ENCODE measurements at regions not wholly inside any gene's neighbourhood (a gene's known extent, or its start where the extent isn't known, plus 50 kb on each side); places are given as distances from the start of the nearest gene placed in this dataset.
"Not testable (repeated sequence)": the region's sequence is repeated elsewhere in the genome, so short reads cannot be mapped to it uniquely, and the experiment has no call there.

GRCh38 chr13:37966266-37966665, 96.7 kb upstream of the TRPC4 start:
- no peak overlapping the region for H3K4me3 ChIP-seq (ENCODE audit: low read length)
- peak; percentile 25 for DNase-seq (ENCODE audit: low read depth)
- TF ChIP-seq CTCF (IDR thresholded peaks at IDR 0.05; ENCODE audit: insufficient read depth, low read depth, low read length, missing control alignments), result no peak

GRCh38 chr13:37960427-37960826, 90.9 kb upstream of the TRPC4 start:
- TF ChIP-seq CTCF (IDR thresholded peaks at IDR 0.05; ENCODE audit: insufficient read depth, low read depth, low read length, missing control alignments), result peak; percentile 31
- no peak overlapping the region for H3K4me3 ChIP-seq (ENCODE audit: low read length)
- no peak for DNase-seq (ENCODE audit: low read depth)

- TF ChIP-seq CTCF (IDR thresholded peaks at IDR 0.05; ENCODE audit: insufficient read depth, low read depth, low read length, missing control alignments), result no peak
- H3K4me3 ChIP-seq (ENCODE audit: low read length), result no peak overlapping the region
- DNase-seq (ENCODE audit: low read depth), result no peak
Measured at GRCh38 chr13:37959284-37959683, 89.7 kb upstream of the TRPC4 start.

GRCh38 chr13:37956536-37956935, 87.0 kb upstream of the TRPC4 start:
- H3K4me3 ChIP-seq (ENCODE audit: low read length), result no peak overlapping the region
- TF ChIP-seq CTCF (IDR thresholded peaks at IDR 0.05; ENCODE audit: insufficient read depth, low read depth, low read length, missing control alignments), result no peak
- DNase-seq (ENCODE audit: low read depth), result peak; percentile 83

- H3K4me3 ChIP-seq (ENCODE audit: low read length), result not testable (repeated sequence)
- DNase-seq (ENCODE audit: low read depth), result peak; percentile 53
Measured at GRCh38 chr13:37954597-37954996, 85.0 kb upstream of the TRPC4 start.

GRCh38 chr13:37954191-37954590, 84.6 kb upstream of the TRPC4 start:
- DNase-seq (ENCODE audit: low read depth), result peak; percentile 96
- no peak overlapping the region for H3K4me3 ChIP-seq (ENCODE audit: low read length)
- TF ChIP-seq CTCF (IDR thresholded peaks at IDR 0.05; ENCODE audit: insufficient read depth, low read depth, low read length, missing control alignments), result no peak

- TF ChIP-seq CTCF (IDR thresholded peaks at IDR 0.05; ENCODE audit: insufficient read depth, low read depth, low read length, missing control alignments), result no peak
- H3K4me3 ChIP-seq (ENCODE audit: low read length), result no peak overlapping the region
- DNase-seq (ENCODE audit: low read depth), result no peak
Measured at GRCh38 chr13:37953696-37954095, 84.1 kb upstream of the TRPC4 start.

GRCh38 chr13:37950016-37950415, 80.4 kb upstream of the TRPC4 start:
- no peak for TF ChIP-seq CTCF (IDR thresholded peaks at IDR 0.05; ENCODE audit: insufficient read depth, low read depth, low read length, missing control alignments)
- DNase-seq (ENCODE audit: low read depth), result no peak
- H3K4me3 ChIP-seq (ENCODE audit: low read length), result no peak overlapping the region

Data from epithelial cell of esophagus (primary cell).